HEK293T (cell line): ENCODE measurements at regions not wholly inside any gene's neighbourhood (a gene's known extent, or its start where the extent isn't known, plus 50 kb on each side); places are given as distances from the start of the nearest gene placed in this dataset.

Source experiments
- ARNT ChIP-seq: fragments of 450-650 bp; IDR thresholded peaks from 2 replicates; pipeline ENCODE4 v1.6.1; 2017; ENCODE audit warnings: mild to moderate bottlenecking
- BHLHE40 ChIP-seq: fragments of 450-650 bp; IDR thresholded peaks from 2 replicates; pipeline ENCODE4 v1.6.1; 2016; ENCODE audit warnings: mild to moderate bottlenecking, moderate library complexity, borderline replicate concordance
- FOXA1 ChIP-seq: fragments of 450-650 bp; IDR thresholded peaks from 2 replicates; pipeline ENCODE4 v1.6.1; 2016; ENCODE audit warnings: mild to moderate bottlenecking
- FOXM1 ChIP-seq: fragments of 450-650 bp; IDR thresholded peaks from 2 replicates; pipeline ENCODE4 v1.6.1; 2017; ENCODE audit warnings: mild to moderate bottlenecking, borderline replicate concordance
- L3MBTL2 ChIP-seq: fragments of 450-650 bp; conservative IDR thresholded peaks from 2 replicates; pipeline ENCODE4 v1.6.1; 2016; ENCODE audit warnings: mild to moderate bottlenecking
- NFRKB ChIP-seq: fragments of 450-650 bp; IDR thresholded peaks from 2 replicates; pipeline ENCODE4 v1.6.1; 2016; ENCODE audit warnings: mild to moderate bottlenecking, moderate library complexity
- PKNOX1 ChIP-seq: fragments of 450-650 bp; IDR thresholded peaks from 2 replicates; pipeline ENCODE4 v1.6.1; 2016
- SP1 ChIP-seq: fragments of 450-650 bp; IDR thresholded peaks from 2 replicates; pipeline ENCODE4 v1.6.1; 2017
- SUZ12 ChIP-seq: fragments of 450-650 bp; IDR thresholded peaks from 2 replicates; pipeline ENCODE4 v1.6.1; 2016; ENCODE audit warnings: mild to moderate bottlenecking
- TARDBP ChIP-seq: fragments of 450-650 bp; IDR thresholded peaks from 2 replicates; pipeline ENCODE4 v1.6.1; 2016

- TF ChIP-seq SP1, result no peak
- TF ChIP-seq L3MBTL2, result no peak
- no peak for TF ChIP-seq TARDBP
- TF ChIP-seq ARNT, result no peak
- TF ChIP-seq BHLHE40, result no peak
- TF ChIP-seq SUZ12, result no peak
- no peak for TF ChIP-seq PKNOX1
- TF ChIP-seq NFRKB, result no peak
- no peak for TF ChIP-seq FOXM1
- no peak for TF ChIP-seq FOXA1
Measured at GRCh38 chr21:38944402-38944801, 138.7 kb downstream of the ETS2 start.
